ENCODE measurements at regions not wholly inside any gene's neighbourhood (a gene's known extent, or its start where the extent isn't known, plus 50 kb on each side); places are given as distances from the start of the nearest gene placed in this dataset.

- Histone ChIP-seq H3K4me1 (peaks cover 32% of the 10 kb centered on the region), H3K27me3 (no peaks in the 10 kb centered on the region), H3K36me3 (no peaks in the 10 kb centered on the region), H3K27ac (no peak overlapping the region), H3K4me3 (no peak overlapping the region), H3K9me3 (replicated peaks) (no peaks in the 10 kb centered on the region)
- DNase-seq, result no peak
Observed at GRCh38 chr9:2288309-2288708, 273.2 kb downstream of the SMARCA2 start.

- no peak for DNase-seq
- H3K36me3 ChIP-seq, result no peaks in the 10 kb centered on the region
- H3K4me3 ChIP-seq, result no peak overlapping the region
- no peak overlapping the region for H3K27ac ChIP-seq
- H3K9me3 ChIP-seq (replicated peaks), result no peaks in the 10 kb centered on the region
- peaks cover 40% of the 10 kb centered on the region for H3K4me1 ChIP-seq
- H3K27me3 ChIP-seq, result no peaks in the 10 kb centered on the region
Observed at GRCh38 chr9:2289263-2289662, 274.1 kb downstream of the SMARCA2 start.

- DNase-seq, result no peak
- H3K27ac ChIP-seq, result no peak overlapping the region
- no peaks in the 10 kb centered on the region for H3K9me3 ChIP-seq (replicated peaks)
- no peaks in the 10 kb centered on the region for H3K27me3 ChIP-seq
- no peaks in the 10 kb centered on the region for H3K36me3 ChIP-seq
- H3K4me3 ChIP-seq, result no peak overlapping the region
- H3K4me1 ChIP-seq, result peaks cover 37% of the 10 kb centered on the region
Observed at GRCh38 chr9:2290382-2290781, 275.2 kb downstream of the SMARCA2 start.

GRCh38 chr9:2291980-2292704 is 277.0 kb downstream of the SMARCA2 start:
- Histone ChIP-seq H3K36me3 (no peaks in the 10 kb centered on the region), H3K4me3 (no peak overlapping the region), H3K27me3 (no peaks in the 10 kb centered on the region), H3K4me1 (peaks cover 33% of the 10 kb centered on the region), H3K27ac (peak overlapping the region; percentile 86), H3K9me3 (replicated peaks) (no peaks in the 10 kb centered on the region)
- DNase-seq, result peak; percentile 90 to 92

- no peaks in the 10 kb centered on the region for H3K27me3 ChIP-seq
- no peak for DNase-seq
- peaks cover 33% of the 10 kb centered on the region for H3K4me1 ChIP-seq
- H3K36me3 ChIP-seq, result no peaks in the 10 kb centered on the region
- H3K4me3 ChIP-seq, result no peak overlapping the region
- peak overlapping the region; percentile 86 for H3K27ac ChIP-seq
- no peaks in the 10 kb centered on the region for H3K9me3 ChIP-seq (replicated peaks)
Observed at GRCh38 chr9:2292733-2293132, 277.6 kb downstream of the SMARCA2 start.

- Histone ChIP-seq H3K27me3 (no peaks in the 10 kb centered on the region), H3K9me3 (replicated peaks) (no peaks in the 10 kb centered on the region), H3K4me3 (no peak overlapping the region), H3K4me1 (peaks cover 14% of the 10 kb centered on the region), H3K36me3 (no peaks in the 10 kb centered on the region), H3K27ac (no peak overlapping the region)
- no peak for DNase-seq
Observed at GRCh38 chr9:2297771-2298170, 282.6 kb downstream of the SMARCA2 start.

- DNase-seq, result no peak
- Histone ChIP-seq H3K9me3 (replicated peaks) (no peaks in the 10 kb centered on the region), H3K4me1 (peaks cover 9% of the 10 kb centered on the region), H3K27me3 (no peaks in the 10 kb centered on the region), H3K36me3 (no peaks in the 10 kb centered on the region), H3K27ac (no peak overlapping the region), H3K4me3 (no peak overlapping the region)
Observed at GRCh38 chr9:2298217-2298616, 283.1 kb downstream of the SMARCA2 start.

GRCh38 chr9:2299156-2299842 is 284.2 kb downstream of the SMARCA2 start:
- Histone ChIP-seq H3K4me3 (no peak overlapping the region), H3K4me1 (no peaks in the 10 kb centered on the region), H3K27ac (no peak overlapping the region), H3K9me3 (replicated peaks) (no peaks in the 10 kb centered on the region), H3K36me3 (no peaks in the 10 kb centered on the region), H3K27me3 (no peaks in the 10 kb centered on the region)
- DNase-seq, result no peak

GRCh38 chr9:2299843-2300205 is 284.7 kb downstream of the SMARCA2 start:
- H3K36me3 ChIP-seq, result no peaks in the 10 kb centered on the region
- H3K4me3 ChIP-seq, result no peak overlapping the region
- H3K27ac ChIP-seq, result no peak overlapping the region
- H3K9me3 ChIP-seq (replicated peaks), result no peaks in the 10 kb centered on the region
- no peak for DNase-seq
- H3K27me3 ChIP-seq, result no peaks in the 10 kb centered on the region
- H3K4me1 ChIP-seq, result no peaks in the 10 kb centered on the region

GRCh38 chr9:2300325-2300724 is 285.2 kb downstream of the SMARCA2 start:
- Histone ChIP-seq H3K27ac (no peak overlapping the region), H3K4me1 (no peaks in the 10 kb centered on the region), H3K9me3 (replicated peaks) (no peaks in the 10 kb centered on the region), H3K4me3 (no peak overlapping the region), H3K27me3 (no peaks in the 10 kb centered on the region), H3K36me3 (no peaks in the 10 kb centered on the region)
- DNase-seq, result no peak

GRCh38 chr9:2302606-2303005 is 287.5 kb downstream of the SMARCA2 start:
- H3K4me1 ChIP-seq, result no peaks in the 10 kb centered on the region
- H3K27me3 ChIP-seq, result no peaks in the 10 kb centered on the region
- no peak for DNase-seq
- H3K9me3 ChIP-seq (replicated peaks), result no peaks in the 10 kb centered on the region
- no peak overlapping the region for H3K4me3 ChIP-seq
- no peaks in the 10 kb centered on the region for H3K36me3 ChIP-seq
- no peak overlapping the region for H3K27ac ChIP-seq

GRCh38 chr9:2303056-2303455 is 287.9 kb downstream of the SMARCA2 start:
- Histone ChIP-seq H3K4me3 (no peak overlapping the region), H3K27ac (no peak overlapping the region), H3K27me3 (no peaks in the 10 kb centered on the region), H3K4me1 (no peaks in the 10 kb centered on the region), H3K9me3 (replicated peaks) (no peaks in the 10 kb centered on the region), H3K36me3 (no peaks in the 10 kb centered on the region)
- DNase-seq, result no peak

GRCh38 chr9:2307480-2307879 is 292.3 kb downstream of the SMARCA2 start:
- Histone ChIP-seq H3K27me3 (no peaks in the 10 kb centered on the region), H3K4me3 (no peak overlapping the region), H3K36me3 (no peaks in the 10 kb centered on the region), H3K27ac (no peak overlapping the region), H3K9me3 (replicated peaks) (peaks cover 13% of the 10 kb centered on the region), H3K4me1 (no peaks in the 10 kb centered on the region)
- DNase-seq, result no peak

GRCh38 chr9:2311920-2312319 is 296.8 kb downstream of the SMARCA2 start:
- H3K27ac ChIP-seq, result no peak overlapping the region
- H3K4me3 ChIP-seq, result no peak overlapping the region
- no peak for DNase-seq
- H3K36me3 ChIP-seq, result no peaks in the 10 kb centered on the region
- H3K27me3 ChIP-seq, result no peaks in the 10 kb centered on the region
- peaks cover 22% of the 10 kb centered on the region for H3K9me3 ChIP-seq (replicated peaks)
- H3K4me1 ChIP-seq, result no peaks in the 10 kb centered on the region

GRCh38 chr9:2313512-2313911 is 298.4 kb downstream of the SMARCA2 start:
- Histone ChIP-seq H3K4me3 (no peak overlapping the region), H3K9me3 (replicated peaks) (peaks cover 22% of the 10 kb centered on the region), H3K4me1 (no peaks in the 10 kb centered on the region), H3K27ac (no peak overlapping the region), H3K27me3 (no peaks in the 10 kb centered on the region), H3K36me3 (no peaks in the 10 kb centered on the region)
- no peak for DNase-seq

- H3K9me3 ChIP-seq (replicated peaks), result peaks cover 9% of the 10 kb centered on the region
- H3K27me3 ChIP-seq, result no peaks in the 10 kb centered on the region
- H3K27ac ChIP-seq, result no peak overlapping the region
- H3K4me1 ChIP-seq, result 0 out of 2 replicates have a peak, but pooled peaks cover 4% of the 10 kb centered on the region
- no peaks in the 10 kb centered on the region for H3K36me3 ChIP-seq
- H3K4me3 ChIP-seq, result no peak overlapping the region
- DNase-seq, result no peak
Observed at GRCh38 chr9:2317591-2317990, 302.4 kb downstream of the SMARCA2 start.
